ENCODE measurements at regions not wholly inside any gene's neighbourhood (a gene's known extent, or its start where the extent isn't known, plus 50 kb on each side); places are given as distances from the start of the nearest gene placed in this dataset.

DNA sequence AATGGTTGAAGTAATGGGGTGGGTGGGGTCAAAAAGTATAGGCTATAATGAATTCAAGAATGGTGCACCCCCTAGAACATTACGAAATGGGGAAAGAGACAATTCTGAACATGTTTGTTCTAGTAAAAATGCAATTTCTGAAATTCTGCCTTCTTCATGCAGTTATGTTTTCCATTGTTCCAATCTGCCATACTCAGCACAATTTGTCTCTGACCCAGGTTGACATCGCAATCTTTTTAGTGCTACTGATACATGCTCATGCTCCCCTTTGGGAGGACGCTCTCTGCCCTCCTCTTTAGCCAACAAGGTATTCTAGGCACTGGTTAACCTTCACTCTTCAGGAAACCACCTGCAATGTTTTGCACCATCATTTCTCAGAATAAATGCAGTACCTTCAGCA is 1303.9 kb upstream of the PIK3C3 start:
- TF ChIP-seq, protein P1, sequence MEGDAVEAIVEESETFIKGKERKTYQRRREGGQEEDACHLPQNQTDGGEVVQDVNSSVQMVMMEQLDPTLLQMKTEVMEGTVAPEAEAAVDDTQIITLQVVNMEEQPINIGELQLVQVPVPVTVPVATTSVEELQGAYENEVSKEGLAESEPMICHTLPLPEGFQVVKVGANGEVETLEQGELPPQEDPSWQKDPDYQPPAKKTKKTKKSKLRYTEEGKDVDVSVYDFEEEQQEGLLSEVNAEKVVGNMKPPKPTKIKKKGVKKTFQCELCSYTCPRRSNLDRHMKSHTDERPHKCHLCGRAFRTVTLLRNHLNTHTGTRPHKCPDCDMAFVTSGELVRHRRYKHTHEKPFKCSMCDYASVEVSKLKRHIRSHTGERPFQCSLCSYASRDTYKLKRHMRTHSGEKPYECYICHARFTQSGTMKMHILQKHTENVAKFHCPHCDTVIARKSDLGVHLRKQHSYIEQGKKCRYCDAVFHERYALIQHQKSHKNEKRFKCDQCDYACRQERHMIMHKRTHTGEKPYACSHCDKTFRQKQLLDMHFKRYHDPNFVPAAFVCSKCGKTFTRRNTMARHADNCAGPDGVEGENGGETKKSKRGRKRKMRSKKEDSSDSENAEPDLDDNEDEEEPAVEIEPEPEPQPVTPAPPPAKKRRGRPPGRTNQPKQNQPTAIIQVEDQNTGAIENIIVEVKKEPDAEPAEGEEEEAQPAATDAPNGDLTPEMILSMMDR (IDR thresholded peaks at IDR 0.05): no peak
- TF ChIP-seq EZH2 (IDR thresholded peaks at IDR 0.05) (no peak), EZH2phosphoT487 (IDR thresholded peaks at IDR 0.05) (no peak)
